ENCODE measurements at regions not wholly inside any gene's neighbourhood (a gene's known extent, or its start where the extent isn't known, plus 50 kb on each side); places are given as distances from the start of the nearest gene placed in this dataset.

DNA sequence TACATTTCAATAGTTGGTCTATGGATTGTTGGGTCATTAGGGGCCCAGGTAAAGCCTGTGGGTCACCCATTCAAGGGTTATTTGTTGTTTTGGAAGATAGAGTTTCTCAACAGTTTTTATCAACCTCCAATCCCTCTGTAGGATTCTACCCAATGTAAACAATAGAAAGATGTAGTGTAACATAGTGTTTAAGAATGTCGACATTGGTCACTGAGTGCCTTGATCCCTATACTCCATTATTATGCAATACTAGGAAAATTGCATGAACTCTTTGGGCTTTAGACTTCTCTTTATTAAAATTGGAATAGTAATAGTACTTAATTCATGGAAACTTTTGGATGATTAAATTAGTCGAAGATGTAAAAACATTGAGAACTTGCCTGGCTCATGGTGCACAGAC lies 292.1 kb downstream of the GPD2 start:
- TF ChIP-seq, protein P1, sequence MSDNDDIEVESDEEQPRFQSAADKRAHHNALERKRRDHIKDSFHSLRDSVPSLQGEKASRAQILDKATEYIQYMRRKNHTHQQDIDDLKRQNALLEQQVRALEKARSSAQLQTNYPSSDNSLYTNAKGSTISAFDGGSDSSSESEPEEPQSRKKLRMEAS (IDR thresholded peaks at IDR 0.05), result no peak
- no peak for TF ChIP-seq RAD21 (IDR thresholded peaks at IDR 0.05; ENCODE audit: low read depth)
